ENCODE measurements at regions not wholly inside any gene's neighbourhood (a gene's known extent, or its start where the extent isn't known, plus 50 kb on each side); places are given as distances from the start of the nearest gene placed in this dataset.

DNA sequence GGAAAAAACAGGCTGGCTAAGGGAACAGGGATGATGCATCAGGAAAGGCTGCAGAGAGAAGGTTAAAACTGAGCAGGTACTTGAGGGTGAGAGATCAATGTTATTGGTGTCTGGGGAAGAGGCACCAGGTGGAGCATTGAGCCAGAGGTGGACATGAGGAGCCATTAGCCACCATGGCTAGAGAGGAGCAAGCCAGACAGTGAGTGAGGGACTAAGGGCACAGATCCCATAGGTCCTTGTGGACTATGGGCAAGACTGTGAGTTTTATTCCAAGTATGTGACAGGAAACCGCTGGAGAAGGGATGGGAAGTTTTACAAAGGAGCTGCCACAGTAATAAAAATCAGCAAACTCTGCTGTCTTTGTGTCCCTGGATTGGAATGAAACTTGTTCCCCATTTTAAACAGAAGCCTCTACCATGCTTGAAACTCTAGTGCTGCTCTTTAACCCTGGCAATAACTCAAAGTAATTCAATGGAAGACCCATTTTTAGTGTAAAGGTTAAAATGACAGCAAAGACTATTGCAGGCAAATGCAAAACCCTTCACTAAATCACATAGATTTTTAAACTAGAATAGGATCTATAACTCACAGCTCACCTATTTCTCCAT is 349.8 kb downstream of the ENC1 start:
- DNase-seq = no peak
- no peaks in the 10 kb centered on the region for H3K27me3 ChIP-seq (ENCODE audit: control insufficient read depth, insufficient read depth, low read length)
- H3K4me3 ChIP-seq (ENCODE audit: insufficient read depth, low read depth, low read length) = no peak overlapping the region
- no peaks in the 10 kb centered on the region for H3K36me3 ChIP-seq (replicated peaks; ENCODE audit: control insufficient read depth, insufficient read depth, low read length)

GRCh38 chr5:74289691-74290090 is 350.8 kb downstream of the ENC1 start:
- no peak for DNase-seq
- Histone ChIP-seq H3K4me3 (ENCODE audit: insufficient read depth, low read depth, low read length) (no peak overlapping the region), H3K36me3 (replicated peaks; ENCODE audit: control insufficient read depth, insufficient read depth, low read length) (no peaks in the 10 kb centered on the region), H3K27me3 (ENCODE audit: control insufficient read depth, insufficient read depth, low read length) (no peaks in the 10 kb centered on the region)

DNA sequence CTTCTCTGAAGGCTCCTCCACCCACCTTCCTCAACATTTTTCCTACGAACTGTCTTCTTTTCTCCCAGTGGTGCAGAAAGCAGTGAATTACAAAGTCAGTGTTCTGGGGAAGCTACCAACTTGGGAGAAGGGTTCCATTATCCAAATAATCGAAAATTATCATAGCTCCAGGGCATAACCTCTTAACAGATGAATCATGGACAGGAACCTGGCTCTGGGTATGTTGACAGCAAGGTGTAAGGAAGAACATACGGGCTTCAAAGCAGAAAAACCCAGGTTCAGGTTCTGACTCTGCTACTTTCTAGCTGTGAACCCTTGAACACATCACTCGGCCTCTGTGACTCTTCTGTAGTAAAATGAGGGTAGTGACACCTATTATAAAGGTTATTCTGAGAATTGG is 351.3 kb downstream of the ENC1 start:
- no peak overlapping the region for H3K4me3 ChIP-seq (ENCODE audit: insufficient read depth, low read depth, low read length)
- no peaks in the 10 kb centered on the region for H3K27me3 ChIP-seq (ENCODE audit: control insufficient read depth, insufficient read depth, low read length)
- DNase-seq = no peak
- H3K36me3 ChIP-seq (replicated peaks; ENCODE audit: control insufficient read depth, insufficient read depth, low read length) = no peaks in the 10 kb centered on the region

GRCh38 chr5:74288448-74289108 is 351.9 kb downstream of the ENC1 start:
- H3K36me3 ChIP-seq (replicated peaks; ENCODE audit: control insufficient read depth, insufficient read depth, low read length) = no peaks in the 10 kb centered on the region
- DNase-seq = no peak
- H3K4me3 ChIP-seq (ENCODE audit: insufficient read depth, low read depth, low read length) = no peak overlapping the region
- H3K27me3 ChIP-seq (ENCODE audit: control insufficient read depth, insufficient read depth, low read length) = no peaks in the 10 kb centered on the region

GRCh38 chr5:74288038-74288437 is 352.5 kb downstream of the ENC1 start:
- DNase-seq = no peak
- no peaks in the 10 kb centered on the region for H3K36me3 ChIP-seq (replicated peaks; ENCODE audit: control insufficient read depth, insufficient read depth, low read length)

DNA sequence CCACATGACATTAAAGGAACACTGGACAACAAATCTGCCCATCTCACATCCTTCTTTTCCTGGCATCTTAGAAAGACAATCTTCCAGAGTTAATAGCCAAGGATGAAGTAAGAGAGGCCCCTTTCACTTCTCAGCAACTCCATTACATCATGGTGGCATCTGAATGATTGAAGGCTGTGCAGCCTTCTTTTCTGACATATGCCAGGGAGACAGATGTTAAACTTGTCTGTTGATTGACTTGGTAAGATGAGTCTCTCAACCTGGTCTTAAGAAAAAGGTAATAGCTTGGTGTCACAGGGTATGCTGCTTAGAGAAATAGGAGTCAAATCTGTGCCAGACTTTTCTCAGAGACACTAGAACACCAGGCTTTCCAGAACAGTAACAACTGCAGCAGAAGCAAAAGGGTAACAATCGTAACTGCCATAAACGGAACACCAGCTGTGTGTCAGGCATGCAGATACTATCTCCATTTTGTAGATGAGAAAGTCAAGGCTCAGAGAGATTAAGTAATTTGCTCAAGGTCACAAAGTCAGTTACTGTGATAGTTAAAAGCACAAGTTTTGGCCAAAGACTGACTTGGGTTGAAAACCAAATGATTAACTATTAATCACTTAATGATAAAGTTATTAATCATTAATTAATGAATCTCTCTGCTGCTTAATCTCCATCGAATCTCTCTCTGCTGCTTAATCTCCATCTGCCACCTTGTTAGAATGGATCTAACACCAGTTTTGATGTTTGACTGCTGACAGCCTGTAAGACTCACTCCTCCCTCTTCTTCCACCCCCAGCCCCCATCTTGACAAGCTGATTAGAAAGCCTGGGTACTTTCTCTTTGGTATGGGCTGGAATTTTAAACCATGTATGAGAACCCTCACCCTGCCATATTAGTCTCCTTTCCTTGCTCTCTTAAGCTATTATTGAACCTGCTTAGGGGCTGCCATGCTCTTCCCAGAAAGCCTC is 353.5 kb downstream of the ENC1 start:
- H3K27me3 ChIP-seq (ENCODE audit: control insufficient read depth, insufficient read depth, low read length) = no peaks in the 10 kb centered on the region
- H3K36me3 ChIP-seq (replicated peaks; ENCODE audit: control insufficient read depth, insufficient read depth, low read length) = no peaks in the 10 kb centered on the region
- no peak overlapping the region for H3K4me3 ChIP-seq (ENCODE audit: insufficient read depth, low read depth, low read length)
- DNase-seq = no peak

More at GRCh38 chr5:74288038-74288437, 352.5 kb downstream of the ENC1 start:
- H3K4me3 ChIP-seq (ENCODE audit: insufficient read depth, low read depth, low read length) = no peak overlapping the region
- no peaks in the 10 kb centered on the region for H3K27me3 ChIP-seq (ENCODE audit: control insufficient read depth, insufficient read depth, low read length)

DNA sequence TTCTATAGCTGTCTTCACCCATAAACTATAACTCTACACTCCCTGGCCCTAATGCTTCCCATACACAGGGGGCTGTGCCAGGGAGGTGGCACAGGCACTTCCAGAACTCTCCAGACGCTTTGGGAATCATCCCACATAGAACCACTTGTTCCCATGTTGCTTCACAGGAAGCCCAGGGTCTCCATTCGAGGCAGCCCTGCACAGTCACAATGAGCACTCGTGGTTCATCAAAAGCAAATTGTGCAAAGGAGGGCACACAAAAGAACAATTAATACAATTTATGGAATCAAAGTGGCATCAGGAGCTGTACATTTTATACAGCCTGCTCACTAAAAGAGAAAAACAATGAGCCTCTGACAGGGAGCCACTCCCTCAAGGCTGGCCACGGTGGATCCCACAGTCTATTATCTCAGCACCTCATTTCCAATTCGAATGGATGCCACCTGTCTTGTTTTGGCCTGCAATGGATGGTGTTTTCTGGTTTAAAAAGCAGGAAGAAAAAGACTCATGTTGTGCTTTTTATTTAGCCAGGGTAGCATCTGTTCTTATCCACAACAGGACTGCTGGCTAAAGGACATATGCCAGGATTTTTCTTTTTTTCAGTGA is 354.8 kb downstream of the ENC1 start:
- Histone ChIP-seq H3K4me3 (ENCODE audit: insufficient read depth, low read depth, low read length) (no peak overlapping the region), H3K36me3 (replicated peaks; ENCODE audit: control insufficient read depth, insufficient read depth, low read length) (no peaks in the 10 kb centered on the region), H3K27me3 (ENCODE audit: control insufficient read depth, insufficient read depth, low read length) (no peaks in the 10 kb centered on the region)
- DNase-seq = no peak

- no peak overlapping the region for H3K4me3 ChIP-seq (ENCODE audit: insufficient read depth, low read depth, low read length)
- no peaks in the 10 kb centered on the region for H3K27me3 ChIP-seq (ENCODE audit: control insufficient read depth, insufficient read depth, low read length)
- no peak for DNase-seq
- no peaks in the 10 kb centered on the region for H3K36me3 ChIP-seq (replicated peaks; ENCODE audit: control insufficient read depth, insufficient read depth, low read length)
Observed at GRCh38 chr5:74282490-74282889, 358.0 kb downstream of the ENC1 start.

GRCh38 chr5:74281166-74281565 is 359.4 kb downstream of the ENC1 start:
- Histone ChIP-seq H3K4me3 (ENCODE audit: insufficient read depth, low read depth, low read length) (no peak overlapping the region), H3K27me3 (ENCODE audit: control insufficient read depth, insufficient read depth, low read length) (no peaks in the 10 kb centered on the region), H3K36me3 (replicated peaks; ENCODE audit: control insufficient read depth, insufficient read depth, low read length) (no peaks in the 10 kb centered on the region)
- DNase-seq = no peak

GRCh38 chr5:74280306-74280705 is 360.2 kb downstream of the ENC1 start:
- H3K36me3 ChIP-seq (replicated peaks; ENCODE audit: control insufficient read depth, insufficient read depth, low read length) = no peaks in the 10 kb centered on the region
- no peak overlapping the region for H3K4me3 ChIP-seq (ENCODE audit: insufficient read depth, low read depth, low read length)
- no peak for DNase-seq
- no peaks in the 10 kb centered on the region for H3K27me3 ChIP-seq (ENCODE audit: control insufficient read depth, insufficient read depth, low read length)

DNA sequence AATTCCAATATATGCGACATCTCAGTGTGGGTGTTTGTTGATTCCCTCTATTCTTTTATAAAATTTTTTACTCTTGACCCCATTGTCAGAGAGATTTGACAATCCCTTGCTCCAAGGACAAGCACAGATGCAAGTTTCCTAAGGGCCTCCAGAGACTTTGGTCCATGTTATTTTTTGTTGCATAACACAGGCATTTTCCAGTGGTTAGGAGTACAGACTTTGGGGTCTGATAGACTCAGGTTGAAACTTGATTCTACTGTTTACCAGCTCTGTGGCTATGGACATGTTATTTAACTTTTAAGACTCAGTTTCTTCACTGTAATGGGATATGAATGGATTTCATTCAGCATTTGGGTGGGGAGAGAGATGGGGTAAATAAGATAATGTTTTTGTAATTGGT is 361.3 kb downstream of the ENC1 start:
- DNase-seq = no peak
- no peak overlapping the region for H3K4me3 ChIP-seq (ENCODE audit: insufficient read depth, low read depth, low read length)

DNA sequence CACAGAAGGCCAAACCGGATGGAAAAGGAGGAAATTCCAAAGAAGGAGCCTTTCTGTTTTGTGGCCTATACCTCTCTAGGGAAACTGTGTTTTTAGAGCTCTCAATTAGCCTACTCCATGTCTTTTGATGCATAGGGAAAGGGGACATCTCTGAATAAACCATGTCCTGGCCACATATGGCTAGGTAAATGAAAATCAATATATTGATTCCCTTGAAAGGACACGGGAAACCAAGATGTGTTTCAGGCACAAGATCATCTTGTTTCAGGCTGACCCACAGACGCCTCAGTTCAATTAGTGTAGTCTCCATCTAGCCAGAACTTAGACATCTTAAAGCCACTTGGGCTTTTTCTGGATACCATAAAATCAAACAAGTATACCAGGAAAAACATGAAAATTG is 363.1 kb downstream of the ENC1 start:
- Histone ChIP-seq H3K4me3 (ENCODE audit: insufficient read depth, low read depth, low read length) (no peak overlapping the region), H3K27me3 (ENCODE audit: control insufficient read depth, insufficient read depth, low read length) (no peaks in the 10 kb centered on the region), H3K36me3 (replicated peaks; ENCODE audit: control insufficient read depth, insufficient read depth, low read length) (no peaks in the 10 kb centered on the region)
- no peak for DNase-seq

More for the DNA sequence above, 361.3 kb downstream of the ENC1 start:
- Histone ChIP-seq H3K36me3 (replicated peaks; ENCODE audit: control insufficient read depth, insufficient read depth, low read length) (no peaks in the 10 kb centered on the region), H3K27me3 (ENCODE audit: control insufficient read depth, insufficient read depth, low read length) (no peaks in the 10 kb centered on the region)

DNA sequence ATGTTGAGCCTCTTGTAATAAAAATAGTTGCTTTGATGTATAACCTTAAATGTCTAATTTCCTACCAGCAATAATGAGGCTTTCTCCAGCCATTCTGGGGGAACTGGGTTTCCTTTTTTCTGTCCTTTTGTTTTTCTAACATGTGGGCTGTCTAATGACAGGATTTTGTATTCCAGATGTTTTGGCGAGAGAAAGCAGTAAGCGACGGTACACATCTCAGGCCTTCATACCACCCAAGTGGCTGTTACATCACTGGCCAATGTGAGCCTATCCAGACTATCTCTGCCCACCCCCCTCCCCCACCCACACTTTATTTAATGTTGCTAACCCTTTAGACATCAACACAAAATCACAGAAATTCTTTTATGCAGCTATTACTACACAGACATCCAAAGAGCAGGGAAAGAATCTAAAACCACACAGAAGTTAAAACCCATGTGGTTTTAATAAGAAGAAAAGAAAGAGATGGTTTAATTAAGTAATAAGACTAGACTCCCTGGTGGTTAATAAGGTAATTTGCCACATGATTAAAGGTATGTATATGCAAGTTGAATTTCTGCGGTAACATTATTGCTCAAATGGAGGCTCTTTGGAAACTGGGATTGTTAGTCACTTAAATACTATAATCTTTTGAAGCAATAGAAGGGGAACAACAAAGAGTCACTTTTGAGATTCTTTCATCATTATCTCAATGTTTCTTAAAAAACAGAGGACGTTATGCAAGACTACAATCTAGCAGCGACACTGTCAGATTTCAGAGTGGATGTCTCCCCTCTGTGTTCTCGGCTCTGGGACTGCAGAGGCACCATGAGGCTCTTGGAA is 365.1 kb downstream of the ENC1 start:
- no peak overlapping the region for H3K4me3 ChIP-seq (ENCODE audit: insufficient read depth, low read depth, low read length)
- no peak for DNase-seq
- no peaks in the 10 kb centered on the region for H3K36me3 ChIP-seq (replicated peaks; ENCODE audit: control insufficient read depth, insufficient read depth, low read length)
- H3K27me3 ChIP-seq (ENCODE audit: control insufficient read depth, insufficient read depth, low read length) = no peaks in the 10 kb centered on the region

DNA sequence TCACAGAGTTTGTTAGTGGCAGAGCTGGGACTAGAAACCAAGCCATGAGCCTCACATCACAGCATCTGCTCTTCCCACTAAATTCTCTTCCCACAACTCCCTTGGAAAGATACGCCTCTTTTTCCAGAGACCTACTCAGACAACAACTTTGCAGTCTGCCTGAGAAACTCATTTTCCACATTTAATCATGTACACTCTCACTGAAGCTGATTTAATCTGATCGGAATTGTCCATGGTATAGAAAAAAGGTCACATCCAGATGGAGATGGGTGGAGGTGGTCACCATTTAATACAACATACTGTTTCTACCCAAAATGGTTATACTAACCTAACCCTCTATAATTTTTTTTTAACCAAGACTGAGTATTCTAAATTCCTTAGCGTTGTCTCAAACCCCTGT is 366.2 kb downstream of the ENC1 start:
- H3K36me3 ChIP-seq (replicated peaks; ENCODE audit: control insufficient read depth, insufficient read depth, low read length) = no peaks in the 10 kb centered on the region
- no peak for DNase-seq
- no peak overlapping the region for H3K4me3 ChIP-seq (ENCODE audit: insufficient read depth, low read depth, low read length)
- H3K27me3 ChIP-seq (ENCODE audit: control insufficient read depth, insufficient read depth, low read length) = no peaks in the 10 kb centered on the region
